ENCODE measurements at regions not wholly inside any gene's neighbourhood (a gene's known extent, or its start where the extent isn't known, plus 50 kb on each side); places are given as distances from the start of the nearest gene placed in this dataset.

GRCh38 chr2:16067866-16068551 lies 127.7 kb downstream of the MYCN start:
- Mint-ChIP-seq H3K9me3 (peaks cover 4% of the 10 kb centered on the region), H3K4me1 (ENCODE audit: low read depth) (no peaks in the 10 kb centered on the region), H3K4me3 (no peak overlapping the region), H3K27me3 (no peaks in the 10 kb centered on the region), H3K36me3 (ENCODE audit: low read depth) (no peaks in the 10 kb centered on the region), H3K27ac (no peak overlapping the region)
- H3K27ac ChIP-seq (ENCODE audit: low read depth in 1 of 2, low read length in 2 of 2), result no peak overlapping the region
- peaks cover 11 to 18% of the 10 kb centered on the region in 2 experiments for H3K9me3 ChIP-seq (ENCODE audit: control insufficient read depth in 1 of 2, insufficient read depth in 1 of 2, low read length in 2 of 2)
- no peaks in the 10 kb centered on the region for H3K27me3 ChIP-seq (ENCODE audit: control insufficient read depth in 1 of 2, insufficient read depth in 2 of 2, low read length in 2 of 2)
- no peaks in the 10 kb centered on the region for H3K4me1 ChIP-seq (ENCODE audit: insufficient read depth, low read length)
- intact Hi-C loops (cut with DNase I, micrococcal nuclease), result no loop called here
- H3K4me3 ChIP-seq (ENCODE audit: low read length), result no peak overlapping the region
- ATAC-seq (ENCODE audit: poor library complexity), result no peak
- no peak for TF ChIP-seq CTCF (IDR thresholded peaks at IDR 0.05)
- ChIA-PET CTCF (no interaction called here), POLR2A (no interaction called here)
- H3K36me3 ChIP-seq (ENCODE audit: insufficient read depth, low read length), result no peaks in the 10 kb centered on the region
- DNase-seq, result no peak

GRCh38 chr2:16067444-16067843 lies 127.1 kb downstream of the MYCN start:
- Histone ChIP-seq H3K36me3 (ENCODE audit: insufficient read depth, low read length) (no peaks in the 10 kb centered on the region), H3K9me3 (ENCODE audit: control insufficient read depth in 1 of 2, insufficient read depth in 1 of 2, low read length in 2 of 2) (peaks cover 17 to 20% of the 10 kb centered on the region in 2 experiments), H3K27me3 (ENCODE audit: control insufficient read depth in 1 of 2, insufficient read depth in 2 of 2, low read length in 2 of 2) (no peaks in the 10 kb centered on the region), H3K4me3 (ENCODE audit: low read length) (no peak overlapping the region), H3K4me1 (ENCODE audit: insufficient read depth, low read length) (no peaks in the 10 kb centered on the region), H3K27ac (ENCODE audit: low read depth in 1 of 2, low read length in 2 of 2) (no peak overlapping the region)
- DNase-seq (no peak), ATAC-seq (ENCODE audit: poor library complexity) (no peak)
- TF ChIP-seq CTCF (IDR thresholded peaks at IDR 0.05), result no peak
- H3K9me3 Mint-ChIP-seq, result peaks cover 4% of the 10 kb centered on the region
- no peaks in the 10 kb centered on the region for H3K27me3 Mint-ChIP-seq
- no peaks in the 10 kb centered on the region for H3K36me3 Mint-ChIP-seq (ENCODE audit: low read depth)
- H3K4me3 Mint-ChIP-seq, result no peak overlapping the region
- no peaks in the 10 kb centered on the region for H3K4me1 Mint-ChIP-seq (ENCODE audit: low read depth)
- ChIA-PET POLR2A (no interaction called here), CTCF (no interaction called here)
- H3K27ac Mint-ChIP-seq, result no peak overlapping the region
- intact Hi-C loops (cut with DNase I, micrococcal nuclease), result no loop called here

- Mint-ChIP-seq H3K9me3 (peaks cover 4% of the 10 kb centered on the region), H3K27ac (no peak overlapping the region), H3K27me3 (no peaks in the 10 kb centered on the region), H3K4me1 (ENCODE audit: low read depth) (no peaks in the 10 kb centered on the region), H3K36me3 (ENCODE audit: low read depth) (no peaks in the 10 kb centered on the region), H3K4me3 (no peak overlapping the region)
- H3K27me3 ChIP-seq (ENCODE audit: control insufficient read depth in 1 of 2, insufficient read depth in 2 of 2, low read length in 2 of 2), result no peaks in the 10 kb centered on the region
- no peak overlapping the region for H3K4me3 ChIP-seq (ENCODE audit: low read length)
- ChIA-PET CTCF (no interaction called here), POLR2A (no interaction called here)
- no peak overlapping the region for H3K27ac ChIP-seq (ENCODE audit: low read depth in 1 of 2, low read length in 2 of 2)
- DNase-seq (no peak), ATAC-seq (ENCODE audit: poor library complexity) (no peak)
- no peaks in the 10 kb centered on the region for H3K36me3 ChIP-seq (ENCODE audit: insufficient read depth, low read length)
- H3K4me1 ChIP-seq (ENCODE audit: insufficient read depth, low read length), result no peaks in the 10 kb centered on the region
- peaks cover 17 to 20% of the 10 kb centered on the region in 2 experiments for H3K9me3 ChIP-seq (ENCODE audit: control insufficient read depth in 1 of 2, insufficient read depth in 1 of 2, low read length in 2 of 2)
- intact Hi-C loops (cut with DNase I, micrococcal nuclease), result no loop called here
- no peak for TF ChIP-seq CTCF (IDR thresholded peaks at IDR 0.05)
Measured at GRCh38 chr2:16067037-16067406, 126.7 kb downstream of the MYCN start.
